T-helper 2 cell treated with Interferon-gamma antibody and Interleukin-4, amounts not matched to agents 100 ng/mL and 5 ng/mL, for 36 hours (primary cell): ENCODE measurements at regions not wholly inside any gene's neighbourhood (a gene's known extent, or its start where the extent isn't known, plus 50 kb on each side); places are given as distances from the start of the nearest gene placed in this dataset.
"Not testable (repeated sequence)": the region's sequence is repeated elsewhere in the genome, so short reads cannot be mapped to it uniquely, and the experiment has no call there.

ENCODE experiments used
- intact Hi-C: fragments of 100-400 bp; cut with micrococcal nuclease; formaldehyde crosslinking; loops from one replicate; pipeline ENCODE4 v1.15.1; 2023

DNA sequence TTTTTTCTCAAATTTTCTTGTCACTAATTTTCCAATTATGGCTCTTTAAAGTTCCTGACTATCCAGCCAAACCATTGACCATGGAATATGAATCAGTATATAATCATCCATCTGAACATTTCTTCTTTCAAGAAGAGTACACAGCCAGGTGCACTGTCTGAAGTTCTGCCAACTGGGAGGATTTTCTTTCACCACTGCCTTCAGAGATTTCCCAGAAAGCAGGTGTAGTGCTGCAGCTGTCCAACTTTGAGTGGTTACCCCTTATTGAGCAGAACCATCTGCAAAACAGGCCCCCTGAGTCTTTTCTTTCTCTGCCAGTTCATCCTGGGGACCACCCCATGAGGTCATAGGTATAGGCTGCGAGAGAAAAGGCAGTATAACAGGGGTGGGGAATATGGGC, 1213.2 kb downstream of the RAPGEF2 start:
- intact Hi-C loops: no loop called here

GRCh38 chr4:160318567-160319220, 1215.8 kb downstream of the RAPGEF2 start:
- intact Hi-C loops: no loop called here

DNA sequence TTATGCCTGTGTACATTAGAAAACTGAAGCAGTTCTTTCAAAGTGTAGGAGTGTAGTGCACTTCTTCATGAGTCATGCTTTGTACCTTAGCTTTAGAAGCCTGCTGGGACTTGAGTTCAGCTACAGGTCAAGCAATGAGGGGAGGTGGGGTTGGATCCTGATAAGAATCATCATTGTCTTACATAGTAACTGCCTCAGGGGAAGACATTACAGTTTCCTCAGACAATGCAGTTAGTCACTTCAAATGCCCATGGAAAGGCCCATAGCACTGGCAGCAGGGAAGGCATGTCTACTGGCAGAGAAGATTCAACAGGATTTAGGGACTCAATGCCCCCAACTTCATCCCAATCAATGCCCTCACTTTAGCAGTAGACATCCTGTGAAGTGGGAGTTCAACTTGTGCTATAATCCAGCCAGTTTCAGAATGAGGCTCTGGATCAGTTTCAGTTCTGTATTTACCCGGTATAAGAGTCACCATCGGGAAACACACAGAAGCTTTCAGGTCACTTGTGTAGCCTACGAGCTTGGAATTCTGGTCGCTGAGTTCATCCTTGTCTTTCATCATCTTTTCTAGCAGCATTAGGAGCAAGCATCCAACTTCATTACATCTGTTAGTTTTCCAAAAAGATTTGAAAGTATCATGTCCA, 1216.5 kb downstream of the RAPGEF2 start:
- intact Hi-C loops: no loop called here

- intact Hi-C loops: no loop called here
Observed at GRCh38 chr4:160319868-160320260, 1217.0 kb downstream of the RAPGEF2 start.

DNA sequence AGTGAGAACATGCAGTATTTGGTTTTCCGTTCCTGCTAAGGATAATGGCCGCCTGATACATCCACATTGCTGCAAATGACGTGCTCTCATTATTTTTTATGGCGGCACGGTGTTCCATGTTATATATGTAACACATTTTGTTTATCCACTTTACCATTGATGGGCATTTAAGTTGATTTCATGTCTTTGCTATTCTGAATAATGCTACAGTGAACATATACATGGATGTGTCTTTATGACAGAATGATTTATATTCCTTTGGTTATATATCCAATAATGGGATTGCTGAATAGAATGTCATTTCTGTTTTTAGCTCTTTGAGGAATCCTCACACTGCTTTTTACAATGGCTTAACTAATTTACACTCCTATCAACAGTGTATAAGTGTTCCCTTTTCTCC, 1223.2 kb downstream of the RAPGEF2 start:
- intact Hi-C loops: no loop called here

DNA sequence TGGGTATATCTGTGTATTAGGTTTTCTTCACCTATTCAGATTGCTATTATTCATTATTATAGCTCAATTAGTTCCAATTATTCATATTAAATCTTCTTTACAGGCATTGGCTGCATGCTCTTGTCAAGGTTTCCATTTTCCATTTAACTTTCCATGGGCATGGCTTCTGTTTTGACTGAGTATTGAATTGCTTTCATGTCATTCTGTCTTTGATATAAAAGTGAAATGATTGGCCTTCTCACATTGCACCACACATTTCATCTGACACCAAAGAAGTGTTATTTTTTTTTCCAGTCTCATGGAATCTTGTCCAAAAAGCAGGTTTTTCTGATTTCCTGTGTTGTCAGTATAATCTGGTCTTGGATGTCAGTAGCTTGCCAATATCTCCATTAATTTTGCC, 1244.3 kb downstream of the RAPGEF2 start:
- intact Hi-C loops: no loop called here

GRCh38 chr4:160350944-160351343, 1248.1 kb downstream of the RAPGEF2 start:
- intact Hi-C loops: no loop called here

- intact Hi-C loops: no loop called here
Observed at GRCh38 chr4:160352637-160353036, 1249.8 kb downstream of the RAPGEF2 start.

DNA sequence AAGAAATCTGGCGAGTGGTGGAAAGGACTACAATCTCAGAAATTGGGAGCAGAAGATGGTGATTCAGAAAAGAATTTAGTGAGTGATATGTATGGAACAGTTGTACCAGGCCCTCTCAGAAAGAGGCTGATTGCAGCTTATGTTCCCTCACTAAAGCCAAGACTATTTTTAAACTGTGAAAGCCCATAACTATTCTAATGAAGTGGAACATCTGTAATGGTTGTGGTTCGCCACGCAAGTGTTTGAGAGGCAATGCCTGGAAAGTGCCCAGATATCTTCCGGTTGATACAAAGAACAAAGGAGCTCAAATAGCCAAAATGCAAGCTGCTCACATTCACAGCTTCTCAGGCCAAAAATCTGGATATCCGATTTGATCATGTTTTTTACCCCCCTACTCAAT, 1250.7 kb downstream of the RAPGEF2 start:
- intact Hi-C loops: no loop called here

- intact Hi-C loops: no loop called here
Observed at GRCh38 chr4:160362478-160362877, 1259.6 kb downstream of the RAPGEF2 start.

GRCh38 chr4:160364217-160364616, 1261.3 kb downstream of the RAPGEF2 start:
- intact Hi-C loops: no loop called here

DNA sequence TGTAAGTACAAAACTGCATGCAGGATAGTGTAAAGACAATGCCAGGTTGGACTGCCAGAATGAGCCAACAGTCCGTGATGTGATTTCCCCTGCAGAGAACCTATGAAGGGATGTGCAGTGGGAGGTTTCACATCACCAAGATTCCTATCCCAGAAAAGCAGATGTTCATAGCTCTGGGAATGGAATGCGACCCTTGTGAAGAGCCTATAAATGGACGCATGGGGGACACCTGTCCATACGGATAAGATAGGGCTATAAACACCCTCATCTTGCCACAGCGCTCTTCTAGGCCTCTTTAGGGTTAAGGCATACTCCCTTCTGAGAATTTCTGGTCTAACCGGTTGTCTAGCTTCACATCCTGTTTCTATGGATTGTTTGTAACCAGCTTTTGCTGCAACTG, 1261.8 kb downstream of the RAPGEF2 start:
- intact Hi-C loops: not testable (repeated sequence)

DNA sequence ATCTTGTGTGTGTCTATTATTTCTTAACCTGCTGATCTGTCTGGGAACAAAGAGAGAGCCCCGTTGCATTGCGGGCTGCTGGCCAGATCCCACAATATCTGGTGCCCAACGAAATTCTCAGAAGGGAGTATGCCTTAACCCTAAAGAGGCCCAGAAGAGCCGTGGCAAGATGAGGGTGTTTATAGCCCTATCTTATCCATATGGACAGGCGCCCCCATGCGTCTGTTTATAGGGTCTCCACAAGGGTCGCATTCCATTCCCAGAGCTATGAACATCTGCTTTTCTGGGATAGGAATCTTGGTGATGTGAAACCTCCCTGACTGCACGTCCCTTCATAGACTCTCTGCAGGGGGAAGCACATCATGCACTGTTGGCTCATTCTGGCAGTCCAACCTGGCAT, 1262.5 kb downstream of the RAPGEF2 start:
- intact Hi-C loops: not testable (repeated sequence)

- intact Hi-C loops: no loop called here
Observed at GRCh38 chr4:160370046-160370445, 1267.2 kb downstream of the RAPGEF2 start.

DNA sequence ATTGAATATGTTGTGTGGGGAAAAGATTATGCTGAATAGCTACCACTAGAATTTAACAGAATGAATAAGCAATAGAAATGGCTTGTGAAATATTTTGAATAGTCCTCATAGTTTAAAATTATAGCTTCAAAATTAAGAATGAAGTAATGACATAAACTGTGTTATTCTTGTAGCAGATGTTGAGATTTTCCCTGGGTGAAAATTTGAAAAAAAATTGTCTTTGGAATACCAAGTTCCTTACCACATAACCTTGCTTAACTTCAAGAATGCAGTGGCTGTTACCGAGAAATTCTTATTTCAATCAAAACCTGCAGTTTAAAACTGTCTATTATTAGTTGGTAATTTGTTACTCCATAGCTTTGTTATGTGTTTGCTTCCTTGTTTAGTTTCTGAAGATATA, 1268.6 kb downstream of the RAPGEF2 start:
- intact Hi-C loops: no loop called here

DNA sequence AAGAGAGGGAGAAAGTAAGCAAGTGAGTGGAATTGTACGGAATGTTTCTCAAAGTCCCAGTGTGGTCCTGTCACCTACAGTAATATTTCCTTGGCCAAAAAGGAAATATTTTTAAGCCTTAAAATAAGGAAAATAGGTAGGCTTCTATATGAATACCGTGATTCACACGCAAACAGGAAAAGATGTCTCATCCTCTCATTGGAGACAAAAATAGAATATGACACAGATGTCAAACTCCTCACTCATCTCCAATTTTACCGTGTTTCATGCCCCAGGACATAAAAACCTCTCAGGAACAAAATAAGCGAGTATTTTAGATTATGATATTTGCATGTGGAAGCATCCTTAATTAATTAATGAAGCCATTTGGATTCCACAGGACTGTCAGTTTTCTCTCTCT, 1269.5 kb downstream of the RAPGEF2 start:
- intact Hi-C loops: no loop called here

DNA sequence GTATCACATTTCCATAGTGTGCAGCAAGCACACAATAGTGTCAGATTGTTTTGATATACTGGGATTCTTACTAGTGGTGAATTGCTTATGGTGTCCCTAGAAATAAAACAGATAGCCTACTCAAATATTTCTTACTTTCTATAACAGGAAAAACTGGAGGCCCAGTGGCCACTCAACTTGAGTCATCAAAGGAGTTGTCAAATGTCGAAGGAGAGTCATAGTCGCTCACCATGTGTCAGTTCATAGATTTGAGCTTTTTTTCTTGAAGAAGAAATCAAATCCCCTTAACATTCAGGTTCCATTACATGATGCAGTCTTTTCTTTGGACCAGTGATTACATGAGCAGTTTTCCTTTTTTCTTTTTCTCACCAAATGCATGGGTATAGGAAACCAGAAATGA, 1271.0 kb downstream of the RAPGEF2 start:
- intact Hi-C loops: no loop called here

DNA sequence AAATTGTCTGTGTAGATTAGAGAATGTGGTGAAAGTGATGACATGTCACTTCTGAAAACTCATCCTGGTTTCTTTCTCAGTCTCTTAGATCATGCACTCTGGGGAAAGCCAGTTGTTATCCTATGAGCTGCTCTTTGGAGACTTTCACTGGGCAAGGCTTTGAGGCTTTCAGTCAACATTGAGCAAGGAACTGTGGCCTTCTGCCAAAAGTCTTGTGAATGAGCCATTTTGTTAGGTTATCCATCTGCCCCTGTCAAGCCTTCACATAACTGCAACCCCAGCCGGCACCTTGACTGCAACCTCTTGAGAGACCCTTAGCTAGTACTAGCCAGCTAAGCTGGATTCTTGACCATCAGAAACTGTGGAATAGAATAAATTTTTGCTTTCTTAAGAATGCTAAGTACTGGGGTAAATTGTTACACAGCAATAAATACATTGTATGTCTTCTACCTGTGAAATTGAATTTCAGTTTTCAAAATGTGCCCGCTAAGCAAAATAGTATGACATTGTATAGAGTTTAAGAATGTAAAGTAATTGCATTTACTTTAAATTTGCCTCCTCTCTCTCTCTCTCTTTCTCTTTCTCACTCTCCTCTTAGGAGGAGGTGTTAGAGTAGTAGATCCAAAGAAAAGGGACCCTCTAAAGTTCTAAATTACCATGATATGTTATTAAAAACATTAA, 1273.0 kb downstream of the RAPGEF2 start:
- intact Hi-C loops: no loop called here

- intact Hi-C loops: no loop called here
Observed at GRCh38 chr4:160386846-160387245, 1284.0 kb downstream of the RAPGEF2 start.

DNA sequence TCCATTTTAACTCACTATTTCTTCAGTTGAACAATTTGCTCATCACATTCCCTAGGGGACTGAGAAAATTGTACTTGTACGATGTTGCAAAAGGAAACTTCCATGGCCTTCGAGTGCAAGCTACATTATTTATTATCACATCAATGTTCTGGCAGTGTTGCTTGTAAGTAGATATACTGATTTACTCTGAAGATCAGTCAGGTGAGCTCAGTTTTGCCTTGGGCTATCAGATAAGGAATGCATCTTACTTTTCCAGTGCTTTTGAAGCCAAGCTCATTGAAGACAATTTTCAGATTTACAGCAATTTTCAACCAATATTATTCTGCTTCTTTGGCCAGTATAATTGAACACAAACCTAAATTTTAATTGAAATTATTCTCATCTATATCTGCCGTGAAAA, 1296.9 kb downstream of the RAPGEF2 start:
- intact Hi-C loops: no loop called here

GRCh38 chr4:160403081-160403480, 1300.2 kb downstream of the RAPGEF2 start:
- intact Hi-C loops: no loop called here

DNA sequence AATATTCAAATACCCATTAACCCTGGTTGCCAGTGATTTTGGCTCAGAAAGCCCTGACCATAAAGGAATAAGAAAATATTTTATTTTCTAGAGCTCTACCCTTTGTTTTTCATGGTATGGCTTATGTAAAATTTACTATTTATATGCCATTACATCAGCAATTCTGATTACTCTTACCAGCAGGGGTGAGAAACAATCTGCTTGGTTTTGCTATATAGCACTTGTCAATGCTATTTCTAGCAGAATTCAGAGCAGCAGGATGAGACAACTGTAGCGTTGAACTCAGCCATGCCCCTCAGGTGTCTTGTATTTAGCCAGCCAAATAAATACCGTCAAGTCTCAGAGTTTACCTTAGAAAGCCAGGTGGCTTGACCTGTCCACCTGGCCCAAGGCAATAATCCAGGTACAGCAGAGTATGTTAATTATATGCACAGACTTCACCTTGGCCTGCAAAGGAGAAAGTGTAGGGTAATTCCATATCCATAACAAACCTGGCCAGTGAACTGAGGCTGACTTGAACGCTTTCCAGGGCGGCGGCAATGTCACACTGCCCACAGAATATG, 1303.5 kb downstream of the RAPGEF2 start:
- intact Hi-C loops: no loop called here
